Epithelial cell of proximal tubule (primary cell): ENCODE measurements at regions not wholly inside any gene's neighbourhood (a gene's known extent, or its start where the extent isn't known, plus 50 kb on each side); places are given as distances from the start of the nearest gene placed in this dataset.

Source experiments
- DNase-seq: peaks from one replicate; pipeline ENCODE4 v3.0.0-alpha.2; 2011; ENCODE audit warnings: low read depth
- H3K4me3 ChIP-seq: 2 replicates; pipeline ENCODE4 v1.5.1; 2011; ENCODE audit warnings: low read depth, mild to moderate bottlenecking, low read length
- TF ChIP-seq, protein P1 (sequence below): conservative IDR thresholded peaks from 2 replicates; pipeline ENCODE4 v1.5.1; 2012; ENCODE audit warnings: low read depth, mild to moderate bottlenecking, low read length

DNA sequence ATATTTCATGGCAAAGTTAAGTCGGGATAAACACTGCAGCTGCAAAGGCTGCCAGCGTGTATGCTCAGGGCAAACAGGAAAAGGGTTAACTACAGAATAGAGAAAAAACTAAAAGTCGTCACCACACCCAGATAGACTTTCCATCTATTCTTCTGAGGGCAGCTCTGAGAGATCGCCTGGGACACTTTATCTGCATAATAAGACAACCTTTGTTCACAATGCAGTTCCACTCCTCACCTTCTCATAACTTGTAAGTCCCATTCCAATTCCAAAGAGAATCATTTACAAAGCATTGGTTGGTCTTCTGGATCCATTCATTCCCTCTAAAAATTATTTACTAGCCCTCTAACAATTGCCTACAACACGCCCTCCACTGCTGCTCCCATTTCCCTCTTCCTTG lies 437.4 kb downstream of the RND3 start:
- H3K4me3 ChIP-seq = no peak overlapping the region
- TF ChIP-seq, protein P1, sequence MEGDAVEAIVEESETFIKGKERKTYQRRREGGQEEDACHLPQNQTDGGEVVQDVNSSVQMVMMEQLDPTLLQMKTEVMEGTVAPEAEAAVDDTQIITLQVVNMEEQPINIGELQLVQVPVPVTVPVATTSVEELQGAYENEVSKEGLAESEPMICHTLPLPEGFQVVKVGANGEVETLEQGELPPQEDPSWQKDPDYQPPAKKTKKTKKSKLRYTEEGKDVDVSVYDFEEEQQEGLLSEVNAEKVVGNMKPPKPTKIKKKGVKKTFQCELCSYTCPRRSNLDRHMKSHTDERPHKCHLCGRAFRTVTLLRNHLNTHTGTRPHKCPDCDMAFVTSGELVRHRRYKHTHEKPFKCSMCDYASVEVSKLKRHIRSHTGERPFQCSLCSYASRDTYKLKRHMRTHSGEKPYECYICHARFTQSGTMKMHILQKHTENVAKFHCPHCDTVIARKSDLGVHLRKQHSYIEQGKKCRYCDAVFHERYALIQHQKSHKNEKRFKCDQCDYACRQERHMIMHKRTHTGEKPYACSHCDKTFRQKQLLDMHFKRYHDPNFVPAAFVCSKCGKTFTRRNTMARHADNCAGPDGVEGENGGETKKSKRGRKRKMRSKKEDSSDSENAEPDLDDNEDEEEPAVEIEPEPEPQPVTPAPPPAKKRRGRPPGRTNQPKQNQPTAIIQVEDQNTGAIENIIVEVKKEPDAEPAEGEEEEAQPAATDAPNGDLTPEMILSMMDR = no peak
- no peak for DNase-seq

DNA sequence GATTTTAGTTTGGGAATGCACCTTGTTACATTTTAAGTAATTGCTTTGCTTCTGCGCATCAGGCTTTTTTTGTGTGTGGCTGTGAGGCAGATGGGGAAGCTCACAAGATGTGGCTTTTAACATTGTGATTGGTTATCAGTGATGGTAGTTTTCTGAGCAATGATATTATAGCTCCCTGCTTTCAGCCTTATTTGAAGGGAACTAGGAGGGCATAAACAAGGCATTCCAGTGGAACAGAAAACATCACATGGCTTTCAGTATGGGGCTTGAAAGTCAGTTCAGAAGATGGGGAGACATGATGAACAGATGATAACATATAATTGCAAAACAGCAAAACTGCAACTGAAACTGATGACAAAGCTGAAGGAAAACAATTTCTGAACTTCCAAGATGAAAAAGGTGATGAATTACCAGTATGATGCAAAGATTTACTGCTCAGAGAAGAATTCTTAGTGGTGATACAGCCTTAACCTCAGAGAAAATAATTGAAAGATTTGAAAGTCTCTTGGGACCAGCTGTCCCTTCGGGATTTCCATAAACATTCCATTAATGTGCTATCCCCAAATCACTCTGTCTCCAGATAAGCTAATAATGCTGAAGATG lies 439.7 kb downstream of the RND3 start:
- no peak overlapping the region for H3K4me3 ChIP-seq
- DNase-seq = no peak
- TF ChIP-seq, protein P1 = no peak

DNA sequence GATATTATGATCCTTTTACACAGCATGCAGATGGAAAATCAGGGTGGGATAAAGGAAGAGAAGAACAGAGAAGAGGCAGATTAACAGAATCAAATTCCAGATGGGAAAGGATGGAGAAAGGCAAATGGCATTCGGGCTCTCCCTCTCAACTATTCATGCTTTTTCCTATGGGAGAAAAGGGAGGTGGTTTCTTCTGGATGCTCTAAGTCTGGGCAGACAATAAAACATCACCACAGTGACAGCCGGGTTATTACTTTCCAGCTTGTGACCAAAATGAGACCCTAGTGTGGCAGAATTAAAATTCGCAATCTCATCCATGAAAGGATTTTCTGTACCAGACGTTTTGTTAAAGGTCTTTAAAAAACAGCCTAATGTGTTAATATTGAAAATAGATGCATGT lies 440.7 kb downstream of the RND3 start:
- H3K4me3 ChIP-seq = no peak overlapping the region
- TF ChIP-seq, protein P1 = no peak
- no peak for DNase-seq

DNA sequence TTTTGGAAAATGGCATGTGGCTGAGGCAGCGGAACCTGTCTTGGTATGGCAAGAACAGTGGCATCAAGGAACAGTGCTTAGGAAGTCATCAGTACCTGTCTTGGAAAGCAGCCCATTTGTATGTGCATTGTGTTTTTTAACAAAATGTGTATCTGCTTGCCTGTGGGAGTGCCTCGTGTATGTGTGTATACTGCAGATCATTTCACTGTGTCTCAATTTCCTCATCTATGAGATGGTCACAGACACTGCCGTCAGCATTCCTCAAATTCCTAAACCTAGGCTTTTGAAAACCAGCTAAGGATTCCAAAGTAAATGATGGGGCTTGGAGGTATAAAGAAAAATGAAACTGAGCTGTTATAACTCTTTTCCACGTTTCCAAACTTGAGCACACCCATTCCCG lies 441.3 kb downstream of the RND3 start:
- TF ChIP-seq, protein P1 = no peak
- H3K4me3 ChIP-seq = no peak overlapping the region

DNA sequence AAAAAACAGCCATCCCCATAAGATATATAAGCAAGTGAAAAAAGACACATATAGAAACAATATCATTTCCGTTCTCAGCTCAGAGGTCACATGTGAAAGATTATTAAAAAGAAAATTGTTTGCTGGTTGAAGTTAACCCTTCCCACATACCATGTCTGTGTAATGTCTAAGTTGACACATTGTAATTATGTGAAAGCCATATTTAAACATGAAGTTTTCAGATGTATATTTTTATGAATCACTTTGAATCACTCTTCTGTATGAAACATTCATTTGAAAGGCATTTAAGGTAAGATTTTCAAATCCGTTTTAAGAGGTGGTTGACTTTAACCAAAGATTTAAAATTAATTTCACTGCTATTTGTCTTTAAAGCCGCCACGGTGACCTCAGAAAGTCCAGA lies 441.9 kb downstream of the RND3 start:
- DNase-seq = no peak
- TF ChIP-seq, protein P1 = no peak
- no peak overlapping the region for H3K4me3 ChIP-seq

More for the DNA sequence above, 441.3 kb downstream of the RND3 start:
- no peak for DNase-seq

DNA sequence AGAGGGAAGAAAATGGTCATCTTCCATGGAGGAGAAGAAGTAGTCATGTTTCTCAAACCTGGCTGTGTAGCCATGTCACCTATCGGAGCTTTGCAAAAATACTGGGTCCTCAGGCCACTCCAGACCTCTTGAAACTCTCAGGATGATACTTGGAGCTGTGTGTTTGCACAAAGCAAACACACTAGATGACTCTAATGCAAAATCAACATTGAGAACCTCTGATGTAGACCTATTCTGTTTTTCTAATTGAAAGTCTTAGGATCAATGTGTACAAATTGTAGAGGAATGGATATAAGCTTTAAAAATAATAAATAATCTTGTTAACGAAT lies 444.3 kb downstream of the RND3 start:
- DNase-seq = no peak
- TF ChIP-seq, protein P1 = no peak
- no peak overlapping the region for H3K4me3 ChIP-seq

DNA sequence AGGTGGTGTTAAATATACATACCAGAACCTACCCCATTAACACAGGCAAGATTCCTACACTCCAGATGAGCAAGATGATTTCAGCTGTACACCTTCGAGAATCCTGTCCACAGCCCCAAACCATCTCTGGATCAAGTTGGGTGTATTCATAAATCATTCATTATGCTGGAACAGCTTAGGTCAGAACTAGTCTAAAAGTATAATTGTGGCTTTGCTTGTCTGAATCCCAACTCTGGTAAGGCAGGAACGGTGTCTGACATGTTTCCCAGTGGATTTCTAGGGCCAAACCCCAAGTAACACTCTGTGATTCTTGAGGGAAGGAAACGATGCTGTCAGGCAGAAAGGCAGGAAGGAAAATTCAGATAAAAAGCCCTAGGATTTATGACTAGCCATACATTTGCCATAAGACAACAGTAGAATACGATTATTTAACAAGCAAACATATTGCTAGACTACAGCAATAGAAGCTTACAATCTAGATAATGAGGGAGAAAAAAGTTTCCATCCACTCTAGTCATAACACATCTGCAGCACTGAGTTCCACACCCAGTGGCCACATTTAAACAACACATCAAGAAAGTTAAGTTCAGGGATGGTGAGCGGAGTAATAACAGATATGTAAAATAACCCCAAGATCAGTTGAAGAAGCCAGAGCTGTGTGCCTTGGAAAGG lies 444.8 kb downstream of the RND3 start:
- DNase-seq = no peak
- TF ChIP-seq, protein P1 = no peak
- H3K4me3 ChIP-seq = no peak overlapping the region
